Tibial nerve (tissue), 4 donors: ENCODE measurements at regions not wholly inside any gene's neighbourhood (a gene's known extent, or its start where the extent isn't known, plus 50 kb on each side); places are given as distances from the start of the nearest gene placed in this dataset.

ENCODE experiments used
- DNase-seq, 2 donors: peaks; one replicate each; pipeline ENCODE4 v3.0.0-alpha.2; 2019; ENCODE audit warnings: low spot score in 2 of 2
- H3K27ac ChIP-seq, 4 donors: fragments of 200-600 bp; sonication (generic) in 3 of 4; one replicate each; pipeline ENCODE4 v1.5.1; 2017 to 2019; ENCODE audit warnings: mild to moderate bottlenecking in 1 of 4
- H3K27me3 ChIP-seq, 2 donors: fragments of 200-600 bp; sonication (generic) in 1 of 2; one replicate each; pipeline versions ENCODE4 v1.5.1 to v1.6.0; 2017 to 2019
- H3K36me3 ChIP-seq, 3 donors: fragments of 200-600 bp; sonication (generic); one replicate each; pipeline ENCODE4 v1.5.1; 2018 to 2019
- H3K4me1 ChIP-seq, 4 donors: fragments of 200-600 bp; sonication (generic) in 3 of 4; one replicate each; pipeline ENCODE4 v1.5.1; 2017 to 2019
- H3K4me3 ChIP-seq, 4 donors: fragments of 200-600 bp; sonication (generic) in 3 of 4; one replicate each; pipeline ENCODE4 v1.5.1; 2017 to 2019; ENCODE audit warnings: mild to moderate bottlenecking in 1 of 4, moderate library complexity in 1 of 4
- H3K9me3 ChIP-seq, 4 donors: fragments of 200-600 bp; sonication (generic) in 3 of 4; one replicate each; pipeline ENCODE4 v1.5.1; 2017 to 2019
- EP300 ChIP-seq, 2 donors: sonication (generic); formaldehyde crosslinking; IDR thresholded peaks; one replicate each; pipeline ENCODE4 v1.6.1; 2017; ENCODE audit warnings: antibody characterized with exemption in 2 of 2, mild to moderate bottlenecking in 1 of 2
- POLR2A ChIP-seq, 2 donors: fragments of 450-650 bp; IDR thresholded peaks; one replicate each; pipeline ENCODE4 v1.6.1; 2017; ENCODE audit warnings: antibody characterized with exemption in 2 of 2, mild to moderate bottlenecking in 2 of 2, moderate library complexity in 2 of 2
- WGBS, 2 donors: methylation state at CpG; one replicate each; pipeline ENCODE4 v1.1.5; 2018; 5-methylcytosine and 5-hydroxymethylcytosine counted together
- TF ChIP-seq, protein P1 (sequence below), 5 experiments: fragments of 200-600 bp in 3 of 5; fragments of 450-650 bp in 2 of 5; sonication (generic) in 3 of 5; IDR thresholded peaks; one replicate each; pipeline ENCODE4 v1.5.1; 2016 to 2019; ENCODE audit warnings: antibody characterized with exemption in 5 of 5, mild to moderate bottlenecking in 3 of 5, moderate library complexity in 2 of 5

DNA sequence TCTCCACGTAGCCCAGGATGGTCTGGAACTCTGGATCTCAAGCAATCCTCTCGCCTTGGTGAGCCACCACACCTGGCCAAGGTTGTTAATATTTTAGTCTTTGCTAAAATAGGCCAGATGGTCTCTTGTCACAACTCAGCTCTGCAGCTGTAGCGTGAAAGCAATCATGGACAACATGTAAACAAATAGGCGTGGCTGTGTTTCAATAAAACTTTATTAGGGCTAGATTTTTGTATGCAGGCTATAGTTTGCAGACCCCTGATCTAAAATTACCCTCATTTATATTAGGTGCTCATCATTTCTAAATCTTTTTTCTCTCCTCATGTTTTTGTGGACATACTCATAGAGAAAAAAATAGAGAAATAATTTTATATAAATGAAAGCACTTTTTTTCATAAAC is 72.1 kb upstream of the SLC28A3 start:
- Histone ChIP-seq H3K27ac (no peak overlapping the region), H3K27me3 (no peaks in the 10 kb centered on the region), H3K36me3 (no peaks in the 10 kb centered on the region), H3K4me3 (no peak overlapping the region), H3K9me3 (peaks cover 0 to 6% (median 0%) of the 10 kb centered on the region in 4 donors), H3K4me1 (peaks cover 0 to 10% (median 4%) of the 10 kb centered on the region in 4 donors)
- TF ChIP-seq EP300 (IDR thresholded peaks at IDR 0.05) = no peak
- TF ChIP-seq, protein P1, sequence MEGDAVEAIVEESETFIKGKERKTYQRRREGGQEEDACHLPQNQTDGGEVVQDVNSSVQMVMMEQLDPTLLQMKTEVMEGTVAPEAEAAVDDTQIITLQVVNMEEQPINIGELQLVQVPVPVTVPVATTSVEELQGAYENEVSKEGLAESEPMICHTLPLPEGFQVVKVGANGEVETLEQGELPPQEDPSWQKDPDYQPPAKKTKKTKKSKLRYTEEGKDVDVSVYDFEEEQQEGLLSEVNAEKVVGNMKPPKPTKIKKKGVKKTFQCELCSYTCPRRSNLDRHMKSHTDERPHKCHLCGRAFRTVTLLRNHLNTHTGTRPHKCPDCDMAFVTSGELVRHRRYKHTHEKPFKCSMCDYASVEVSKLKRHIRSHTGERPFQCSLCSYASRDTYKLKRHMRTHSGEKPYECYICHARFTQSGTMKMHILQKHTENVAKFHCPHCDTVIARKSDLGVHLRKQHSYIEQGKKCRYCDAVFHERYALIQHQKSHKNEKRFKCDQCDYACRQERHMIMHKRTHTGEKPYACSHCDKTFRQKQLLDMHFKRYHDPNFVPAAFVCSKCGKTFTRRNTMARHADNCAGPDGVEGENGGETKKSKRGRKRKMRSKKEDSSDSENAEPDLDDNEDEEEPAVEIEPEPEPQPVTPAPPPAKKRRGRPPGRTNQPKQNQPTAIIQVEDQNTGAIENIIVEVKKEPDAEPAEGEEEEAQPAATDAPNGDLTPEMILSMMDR (IDR thresholded peaks at IDR 0.05) = no peak
- TF ChIP-seq POLR2A (IDR thresholded peaks at IDR 0.05) = no peak
- WGBS, 2 donors = 88 to 96% methylated on average over 4 of the region's 4 CpGs
- DNase-seq = no peak

DNA sequence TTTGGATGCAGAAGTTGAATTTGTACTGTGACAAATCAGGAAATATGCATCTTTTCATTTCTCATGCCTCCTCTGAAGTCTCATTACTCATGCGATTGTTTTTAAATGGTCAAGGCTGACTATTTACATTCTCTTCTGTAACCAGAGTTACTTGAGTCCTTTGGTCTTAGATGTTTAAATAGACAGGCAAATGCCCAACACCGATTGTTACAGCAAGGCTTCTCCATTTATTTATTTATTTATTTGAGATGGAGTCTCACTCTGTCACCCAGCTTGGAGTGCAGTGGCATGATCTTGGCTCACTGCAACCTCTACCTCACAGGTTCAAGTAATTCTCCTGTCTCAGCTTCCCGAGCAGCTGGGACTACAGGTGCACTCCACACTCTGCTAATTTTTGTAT is 72.7 kb upstream of the SLC28A3 start:
- Histone ChIP-seq H3K4me3 (no peak overlapping the region), H3K27me3 (no peaks in the 10 kb centered on the region), H3K4me1 (peaks cover 0 to 10% (median 4%) of the 10 kb centered on the region in 4 donors), H3K9me3 (peaks cover 0 to 3% (median 0%) of the 10 kb centered on the region in 4 donors), H3K36me3 (no peaks in the 10 kb centered on the region), H3K27ac (no peak overlapping the region)
- WGBS, 2 donors = 86% methylated on average over 3 of the region's 3 CpGs
- TF ChIP-seq EP300 (IDR thresholded peaks at IDR 0.05) (no peak), POLR2A (IDR thresholded peaks at IDR 0.05) (no peak)
- TF ChIP-seq, protein P1 (IDR thresholded peaks at IDR 0.05) = no peak
- no peak for DNase-seq

DNA sequence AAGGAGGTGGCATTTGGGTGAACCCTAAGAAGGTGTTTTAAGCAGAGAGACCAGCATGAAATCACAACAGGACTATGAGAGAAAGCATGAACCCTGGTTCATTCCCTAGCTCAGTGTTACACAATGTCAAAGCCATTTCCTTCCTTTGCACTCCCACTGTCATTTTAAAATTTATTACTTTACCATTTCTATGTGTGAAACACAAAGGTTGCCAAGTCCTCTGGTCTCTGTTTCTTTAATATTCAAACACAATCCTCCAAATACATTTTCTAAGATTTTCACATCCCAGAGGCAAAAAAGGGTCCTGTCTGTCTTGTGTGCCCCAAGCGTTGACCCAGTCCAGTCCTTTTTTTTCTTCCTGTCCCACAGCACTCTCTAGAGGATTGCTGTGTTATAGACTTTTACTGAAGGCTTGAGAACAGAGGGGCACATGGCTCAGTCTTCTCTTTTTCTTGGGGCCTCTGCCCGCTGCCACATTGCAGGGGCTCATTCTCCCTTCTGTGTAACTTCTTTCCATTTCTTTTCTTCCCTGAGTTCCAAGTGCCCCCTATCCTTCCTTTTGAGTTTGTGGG is 78.6 kb upstream of the SLC28A3 start:
- TF ChIP-seq EP300 (IDR thresholded peaks at IDR 0.05) = no peak
- no peak for TF ChIP-seq POLR2A (IDR thresholded peaks at IDR 0.05)
- TF ChIP-seq, protein P1 (IDR thresholded peaks at IDR 0.05) = no peak
- Histone ChIP-seq H3K4me3 (no peak overlapping the region), H3K27ac (no peak overlapping the region), H3K4me1 (no peaks in the 10 kb centered on the region), H3K27me3 (no peaks in the 10 kb centered on the region), H3K36me3 (no peaks in the 10 kb centered on the region), H3K9me3 (peaks cover 0 to 9% (median 0%) of the 10 kb centered on the region in 4 donors)
- no peak for DNase-seq
- 28 to 29% methylated on average over 2 of the region's 2 CpGs for WGBS, 2 donors

GRCh38 chr9:84424931-84425330 is 84.4 kb upstream of the SLC28A3 start:
- H3K36me3 ChIP-seq = no peaks in the 10 kb centered on the region
- H3K4me1 ChIP-seq = no peaks in the 10 kb centered on the region
- WGBS, 2 donors = 86 to 92% methylated on average over 2 of the region's 2 CpGs
- peaks cover 0 to 11% (median 0%) of the 10 kb centered on the region in 4 donors for H3K9me3 ChIP-seq
- TF ChIP-seq POLR2A (IDR thresholded peaks at IDR 0.05) (no peak), EP300 (IDR thresholded peaks at IDR 0.05) (no peak)
- TF ChIP-seq, protein P1 (IDR thresholded peaks at IDR 0.05) = no peak
- no peak overlapping the region for H3K27ac ChIP-seq
- H3K4me3 ChIP-seq = no peak overlapping the region
- no peaks in the 10 kb centered on the region for H3K27me3 ChIP-seq
- DNase-seq = no peak

- H3K4me3 ChIP-seq = no peak overlapping the region
- no peak overlapping the region for H3K27ac ChIP-seq
- no peak for TF ChIP-seq EP300 (IDR thresholded peaks at IDR 0.05)
- no peak for TF ChIP-seq POLR2A (IDR thresholded peaks at IDR 0.05)
- TF ChIP-seq, protein P1 (IDR thresholded peaks at IDR 0.05) = no peak
- H3K4me1 ChIP-seq = no peaks in the 10 kb centered on the region
- H3K36me3 ChIP-seq = no peaks in the 10 kb centered on the region
- peaks cover 0 to 4% (median 0%) of the 10 kb centered on the region in 4 donors for H3K9me3 ChIP-seq
- WGBS, 2 donors = 82 to 92% methylated on average over 1 of the region's 1 CpG
- no peaks in the 10 kb centered on the region for H3K27me3 ChIP-seq
- DNase-seq = no peak
These were observed 92.2 kb upstream of the SLC28A3 start for GRCh38 chr9:84432746-84433145.
